ENCODE measurements at regions not wholly inside any gene's neighbourhood (a gene's known extent, or its start where the extent isn't known, plus 50 kb on each side); places are given as distances from the start of the nearest gene placed in this dataset.
"Not testable (repeated sequence)": the region's sequence is repeated elsewhere in the genome, so short reads cannot be mapped to it uniquely, and the experiment has no call there.

GRCh38 chr7:96591159-96591899, 118.3 kb downstream of the SEM1 start:
- no peaks in the 10 kb centered on the region for H3K36me3 Mint-ChIP-seq
- no peak for ATAC-seq
- H3K27me3 Mint-ChIP-seq: peaks cover 22% of the 10 kb centered on the region
- no peak overlapping the region for H3K27ac Mint-ChIP-seq
- H3K9me3 Mint-ChIP-seq: no peaks in the 10 kb centered on the region
- no peaks in the 10 kb centered on the region for H3K4me1 Mint-ChIP-seq
- H3K4me3 Mint-ChIP-seq: no peak overlapping the region

- H3K4me1 Mint-ChIP-seq: no peaks in the 10 kb centered on the region
- H3K27ac Mint-ChIP-seq: no peak overlapping the region
- no peaks in the 10 kb centered on the region for H3K9me3 Mint-ChIP-seq
- H3K4me3 Mint-ChIP-seq: no peak overlapping the region
- peaks cover 22% of the 10 kb centered on the region for H3K27me3 Mint-ChIP-seq
- ATAC-seq: no peak
- H3K36me3 Mint-ChIP-seq: no peaks in the 10 kb centered on the region
Observed at GRCh38 chr7:96589038-96589437, 120.6 kb downstream of the SEM1 start.

GRCh38 chr7:96579119-96579518, 130.5 kb downstream of the SEM1 start:
- Mint-ChIP-seq H3K27me3 (peaks cover 8% of the 10 kb centered on the region), H3K4me1 (no peaks in the 10 kb centered on the region), H3K36me3 (no peaks in the 10 kb centered on the region), H3K27ac (no peak overlapping the region), H3K9me3 (peaks cover 4% of the 10 kb centered on the region), H3K4me3 (no peak overlapping the region)
- ATAC-seq: no peak

GRCh38 chr7:96578606-96579005, 131.0 kb downstream of the SEM1 start:
- ATAC-seq: no peak
- no peak overlapping the region for H3K4me3 Mint-ChIP-seq

GRCh38 chr7:96563409-96563808, 146.2 kb downstream of the SEM1 start:
- Mint-ChIP-seq H3K4me3 (no peak overlapping the region), H3K4me1 (no peaks in the 10 kb centered on the region), H3K36me3 (no peaks in the 10 kb centered on the region), H3K27ac (no peak overlapping the region), H3K27me3 (no peaks in the 10 kb centered on the region), H3K9me3 (no peaks in the 10 kb centered on the region)
- ATAC-seq: no peak

More at GRCh38 chr7:96578606-96579005, 131.0 kb downstream of the SEM1 start:
- Mint-ChIP-seq H3K27me3 (peaks cover 8% of the 10 kb centered on the region), H3K36me3 (no peaks in the 10 kb centered on the region), H3K27ac (no peak overlapping the region), H3K9me3 (peaks cover 4% of the 10 kb centered on the region), H3K4me1 (no peaks in the 10 kb centered on the region)

GRCh38 chr7:96562966-96563365, 146.7 kb downstream of the SEM1 start:
- Mint-ChIP-seq H3K9me3 (no peaks in the 10 kb centered on the region), H3K4me3 (no peak overlapping the region), H3K27ac (no peak overlapping the region), H3K4me1 (no peaks in the 10 kb centered on the region), H3K27me3 (no peaks in the 10 kb centered on the region), H3K36me3 (no peaks in the 10 kb centered on the region)
- ATAC-seq: no peak

- H3K27me3 Mint-ChIP-seq: no peaks in the 10 kb centered on the region
- H3K27ac Mint-ChIP-seq: no peak overlapping the region
- no peaks in the 10 kb centered on the region for H3K4me1 Mint-ChIP-seq
- no peak overlapping the region for H3K4me3 Mint-ChIP-seq
- H3K9me3 Mint-ChIP-seq: no peaks in the 10 kb centered on the region
- no peak for ATAC-seq
- no peaks in the 10 kb centered on the region for H3K36me3 Mint-ChIP-seq
Observed at GRCh38 chr7:96562458-96562857, 147.2 kb downstream of the SEM1 start.

GRCh38 chr7:96561892-96562291, 147.8 kb downstream of the SEM1 start:
- H3K36me3 Mint-ChIP-seq: no peaks in the 10 kb centered on the region
- no peaks in the 10 kb centered on the region for H3K27me3 Mint-ChIP-seq
- no peak overlapping the region for H3K27ac Mint-ChIP-seq
- no peaks in the 10 kb centered on the region for H3K9me3 Mint-ChIP-seq
- ATAC-seq: no peak
- H3K4me3 Mint-ChIP-seq: no peak overlapping the region
- H3K4me1 Mint-ChIP-seq: no peaks in the 10 kb centered on the region

GRCh38 chr7:96558530-96558929, 151.1 kb downstream of the SEM1 start:
- H3K27me3 Mint-ChIP-seq: no peaks in the 10 kb centered on the region
- H3K9me3 Mint-ChIP-seq: no peaks in the 10 kb centered on the region
- no peak overlapping the region for H3K4me3 Mint-ChIP-seq
- H3K27ac Mint-ChIP-seq: no peak overlapping the region
- no peaks in the 10 kb centered on the region for H3K36me3 Mint-ChIP-seq
- ATAC-seq: no peak
- H3K4me1 Mint-ChIP-seq: no peaks in the 10 kb centered on the region

GRCh38 chr7:96558093-96558492, 151.6 kb downstream of the SEM1 start:
- no peak overlapping the region for H3K4me3 Mint-ChIP-seq
- no peaks in the 10 kb centered on the region for H3K27me3 Mint-ChIP-seq
- H3K9me3 Mint-ChIP-seq: no peaks in the 10 kb centered on the region

GRCh38 chr7:96557598-96557997, 152.0 kb downstream of the SEM1 start:
- not testable (repeated sequence) for H3K4me3 Mint-ChIP-seq, H3K36me3 Mint-ChIP-seq, H3K27me3 Mint-ChIP-seq, H3K27ac Mint-ChIP-seq, H3K4me1 Mint-ChIP-seq, H3K9me3 Mint-ChIP-seq, ATAC-seq

More at GRCh38 chr7:96558093-96558492, 151.6 kb downstream of the SEM1 start:
- Mint-ChIP-seq H3K36me3 (no peaks in the 10 kb centered on the region), H3K4me1 (no peaks in the 10 kb centered on the region), H3K27ac (no peak overlapping the region)
- ATAC-seq: no peak

GRCh38 chr7:96548664-96549063, 161.0 kb downstream of the SEM1 start:
- Mint-ChIP-seq H3K27me3 (no peaks in the 10 kb centered on the region), H3K27ac (no peak overlapping the region), H3K4me3 (no peak overlapping the region), H3K36me3 (no peaks in the 10 kb centered on the region), H3K4me1 (no peaks in the 10 kb centered on the region), H3K9me3 (peaks cover 2% of the 10 kb centered on the region)
- ATAC-seq: no peak

GRCh38 chr7:96547371-96547811, 162.3 kb downstream of the SEM1 start:
- Mint-ChIP-seq H3K4me1 (no peaks in the 10 kb centered on the region), H3K9me3 (peaks cover 2% of the 10 kb centered on the region), H3K4me3 (no peak overlapping the region), H3K36me3 (no peaks in the 10 kb centered on the region), H3K27me3 (no peaks in the 10 kb centered on the region), H3K27ac (no peak overlapping the region)
- no peak for ATAC-seq

GRCh38 chr7:96546426-96546825, 163.2 kb downstream of the SEM1 start:
- Mint-ChIP-seq H3K36me3 (no peaks in the 10 kb centered on the region), H3K4me3 (no peak overlapping the region), H3K27ac (no peak overlapping the region), H3K9me3 (peaks cover 2% of the 10 kb centered on the region), H3K4me1 (no peaks in the 10 kb centered on the region), H3K27me3 (no peaks in the 10 kb centered on the region)
- no peak for ATAC-seq

GRCh38 chr7:96539471-96539870, 170.2 kb downstream of the SEM1 start:
- no peak for ATAC-seq
- no peaks in the 10 kb centered on the region for H3K9me3 Mint-ChIP-seq
- no peak overlapping the region for H3K27ac Mint-ChIP-seq
- no peaks in the 10 kb centered on the region for H3K36me3 Mint-ChIP-seq
- H3K27me3 Mint-ChIP-seq: no peaks in the 10 kb centered on the region
- no peak overlapping the region for H3K4me3 Mint-ChIP-seq
- no peaks in the 10 kb centered on the region for H3K4me1 Mint-ChIP-seq

GRCh38 chr7:96538632-96539031, 171.0 kb downstream of the SEM1 start:
- Mint-ChIP-seq H3K36me3 (no peaks in the 10 kb centered on the region), H3K9me3 (no peaks in the 10 kb centered on the region), H3K4me1 (no peaks in the 10 kb centered on the region), H3K27me3 (no peaks in the 10 kb centered on the region), H3K27ac (no peak overlapping the region), H3K4me3 (no peak overlapping the region)
- ATAC-seq: no peak

All from stimulated activated memory B cell treated with anti-CD40 and anti-IgM and Interleukin-4, amounts not matched to agents 10 μg/mL and 1 μg/mL and 100 μg/mL, for 72 hours (primary cell).